ENCODE measurements at regions not wholly inside any gene's neighbourhood (a gene's known extent, or its start where the extent isn't known, plus 50 kb on each side); places are given as distances from the start of the nearest gene placed in this dataset.

- Histone ChIP-seq H3K4me2 (ENCODE audit: low read length) (0 out of 2 replicates have a peak overlapping the region, but pooled peaks have one; percentile 52), H3K4me3 (ENCODE audit: low read length) (no peak overlapping the region), H3F3A (ENCODE audit: control insufficient read depth, insufficient read depth) (no peaks in the 10 kb centered on the region; the same call in 1 of the 2 replicates), H4K20me1 (ENCODE audit: control insufficient read depth, insufficient read depth, low read depth, low read length) (no peaks in the 10 kb centered on the region), H3K9me3 (ENCODE audit: control insufficient read depth, insufficient read depth, low read length) (no peaks in the 10 kb centered on the region), H3K79me2 (ENCODE audit: control insufficient read depth, low read length) (no peaks in the 10 kb centered on the region), H3K9me2 (replicated peaks; ENCODE audit: control insufficient read depth, low read length) (no peaks in the 10 kb centered on the region), H3K27ac (ENCODE audit: low read depth, low read length) (no peak overlapping the region), H3K27me3 (ENCODE audit: control insufficient read depth, low read length) (no peaks in the 10 kb centered on the region), H3K4me1 (ENCODE audit: control insufficient read depth, low read length) (peaks cover 35% of the 10 kb centered on the region), H3K36me3 (ENCODE audit: control insufficient read depth, low read length) (no peaks in the 10 kb centered on the region)
- TF ChIP-seq EZH2phosphoT487 (IDR thresholded peaks at IDR 0.05; ENCODE audit: borderline replicate concordance, low read length) (no peak), CTCF (IDR thresholded peaks at IDR 0.05; ENCODE audit: low read depth, low read length, poor library complexity, severe bottlenecking) (no peak)
These were observed 189.8 kb upstream of the TCF4 start for GRCh38 chr18:55777666-55778304.

- Histone ChIP-seq H3K36me3 (ENCODE audit: control insufficient read depth, low read length) (no peaks in the 10 kb centered on the region), H3K79me2 (ENCODE audit: control insufficient read depth, low read length) (no peaks in the 10 kb centered on the region), H3K4me1 (ENCODE audit: control insufficient read depth, low read length) (peaks cover 26% of the 10 kb centered on the region), H4K20me1 (ENCODE audit: control insufficient read depth, insufficient read depth, low read depth, low read length) (no peaks in the 10 kb centered on the region), H3K27ac (ENCODE audit: low read depth, low read length) (no peak overlapping the region), H3K9me3 (ENCODE audit: control insufficient read depth, insufficient read depth, low read length) (no peaks in the 10 kb centered on the region), H3K4me3 (ENCODE audit: low read length) (no peak overlapping the region), H3K9me2 (replicated peaks; ENCODE audit: control insufficient read depth, low read length) (no peaks in the 10 kb centered on the region), H3K4me2 (ENCODE audit: low read length) (no peak overlapping the region), H3F3A (ENCODE audit: control insufficient read depth, insufficient read depth) (no peaks in the 10 kb centered on the region; the same call in 1 of the 2 replicates), H3K27me3 (ENCODE audit: control insufficient read depth, low read length) (no peaks in the 10 kb centered on the region)
- TF ChIP-seq EZH2phosphoT487 (IDR thresholded peaks at IDR 0.05; ENCODE audit: borderline replicate concordance, low read length) (no peak), CTCF (IDR thresholded peaks at IDR 0.05; ENCODE audit: low read depth, low read length, poor library complexity, severe bottlenecking) (no peak)
These were observed 188.0 kb upstream of the TCF4 start for GRCh38 chr18:55775972-55776371.

- TF ChIP-seq EZH2phosphoT487 (IDR thresholded peaks at IDR 0.05; ENCODE audit: borderline replicate concordance, low read length) = no peak
- no peak for TF ChIP-seq CTCF (IDR thresholded peaks at IDR 0.05; ENCODE audit: low read depth, low read length, poor library complexity, severe bottlenecking)
- Histone ChIP-seq H3K4me1 (ENCODE audit: control insufficient read depth, low read length) (peaks cover 19% of the 10 kb centered on the region), H3F3A (ENCODE audit: control insufficient read depth, insufficient read depth) (no peaks in the 10 kb centered on the region), H3K9me3 (ENCODE audit: control insufficient read depth, insufficient read depth, low read length) (no peaks in the 10 kb centered on the region), H3K36me3 (ENCODE audit: control insufficient read depth, low read length) (no peaks in the 10 kb centered on the region), H3K4me3 (ENCODE audit: low read length) (no peak overlapping the region), H3K9me2 (replicated peaks; ENCODE audit: control insufficient read depth, low read length) (no peaks in the 10 kb centered on the region), H3K4me2 (ENCODE audit: low read length) (no peak overlapping the region), H4K20me1 (ENCODE audit: control insufficient read depth, insufficient read depth, low read depth, low read length) (no peaks in the 10 kb centered on the region), H3K27me3 (ENCODE audit: control insufficient read depth, low read length) (no peaks in the 10 kb centered on the region), H3K27ac (ENCODE audit: low read depth, low read length) (no peak overlapping the region), H3K79me2 (ENCODE audit: control insufficient read depth, low read length) (no peaks in the 10 kb centered on the region)
These were observed 186.5 kb upstream of the TCF4 start for GRCh38 chr18:55774505-55774904.
